ENCODE measurements at regions not wholly inside any gene's neighbourhood (a gene's known extent, or its start where the extent isn't known, plus 50 kb on each side); places are given as distances from the start of the nearest gene placed in this dataset.

- no peak for TF ChIP-seq CTCF (IDR thresholded peaks at IDR 0.05 in 4 of 5, conservative IDR thresholded peaks at IDR 0.05 in 1 of 5)
- no peak for TF ChIP-seq POLR2A (IDR thresholded peaks at IDR 0.05)
These were observed 166.8 kb upstream of the PREP start for GRCh38 chr6:105569706-105570105.

Measured in gastrocnemius medialis (tissue), 4 donors.